ENCODE measurements at regions not wholly inside any gene's neighbourhood (a gene's known extent, or its start where the extent isn't known, plus 50 kb on each side); places are given as distances from the start of the nearest gene placed in this dataset.

GRCh38 chr1:184806296-184806721 is 51.7 kb upstream of the EDEM3 start:
- no peak overlapping the region for H3K18ac ChIP-seq (ENCODE audit: extremely low read depth, low read length)
- no peaks in the 10 kb centered on the region for H3K9me3 ChIP-seq (ENCODE audit: insufficient read depth in 2 of 2, low read depth in 1 of 2, low read length in 1 of 2)
- no peaks in the 10 kb centered on the region for H3K79me1 ChIP-seq (ENCODE audit: low read depth, low read length)
- no peak overlapping the region for H3K4me2 ChIP-seq (ENCODE audit: insufficient read depth in 1 of 2, low read depth in 2 of 2, low read length in 2 of 2)
- H3K36me3 ChIP-seq (ENCODE audit: control insufficient read depth in 2 of 4, insufficient read depth in 4 of 4, low read length in 3 of 4) = no peaks in the 10 kb centered on the region; a peak in 1 of 8 replicates
- H2BK12ac ChIP-seq (ENCODE audit: low read depth, low read length) = no peak overlapping the region
- no peak overlapping the region for H2BK120ac ChIP-seq (replicated peaks; ENCODE audit: low read depth, low read length)
- no peaks in the 10 kb centered on the region for H3K4me1 ChIP-seq (replicated peaks in 1 of 4; ENCODE audit: control insufficient read depth in 3 of 4, insufficient read depth in 4 of 4, low read length in 3 of 4)
- H3K56ac ChIP-seq (replicated peaks; ENCODE audit: insufficient read length, low read depth, low read length) = no peak overlapping the region
- no peak overlapping the region for H3K4me3 ChIP-seq (ENCODE audit: extremely low read depth in 1 of 4, insufficient read depth in 2 of 4, low read depth in 3 of 4, low read length in 4 of 4)
- H3K23ac ChIP-seq (ENCODE audit: insufficient read length) = no peak overlapping the region
- WGBS, 2 experiments (ENCODE audit: extremely low coverage in 1 of 2, insufficient coverage in 1 of 2, insufficient read length in 1 of 2, insufficient replicate concordance in 2 of 2, low coverage in 1 of 2, low lambda C conversion rate in 2 of 2, missing lambda C conversion rate in 1 of 2) = 89% methylated on average over 5 of the region's 5 CpGs; no CpG with 5 or more reads in 1 of the 2 experiments
- H2BK20ac ChIP-seq (ENCODE audit: low read length) = no peak overlapping the region
- no peaks in the 10 kb centered on the region for H3K23me2 ChIP-seq (ENCODE audit: low read depth, low read length)
- no peaks in the 10 kb centered on the region for H3K79me2 ChIP-seq (ENCODE audit: control insufficient read depth in 1 of 2, insufficient read depth in 2 of 2, low read length in 2 of 2)
- no peak for DNase-seq (ENCODE audit: low read depth in 1 of 2, low spot score in 2 of 2)
- no peak overlapping the region for H4K5ac ChIP-seq (ENCODE audit: insufficient read length, low read depth, low read length)
- H3K9ac ChIP-seq (replicated peaks in 1 of 4; ENCODE audit: extremely low read depth in 1 of 4, low read depth in 3 of 4, low read length in 3 of 4) = no peak overlapping the region
- no peak overlapping the region for H4K91ac ChIP-seq (replicated peaks; ENCODE audit: insufficient read length, low read length)
- H3K27ac ChIP-seq (ENCODE audit: low read depth, low read length) = no peak overlapping the region
- H3K27me3 ChIP-seq (replicated peaks in 1 of 4; ENCODE audit: control insufficient read depth in 3 of 4, extremely low read depth in 1 of 4, insufficient read depth in 3 of 4, low read length in 3 of 4) = no peaks in the 10 kb centered on the region
- no peaks in the 10 kb centered on the region for H4K20me1 ChIP-seq (replicated peaks in 1 of 2; ENCODE audit: control insufficient read depth in 1 of 2, insufficient read depth in 2 of 2, low read length in 2 of 2)
- no peak for FAIRE-seq
- no peak overlapping the region for H2BK15ac ChIP-seq (ENCODE audit: low read length)
- no peak overlapping the region for H3K4ac ChIP-seq (replicated peaks; ENCODE audit: insufficient read length, low read depth, low read length)
- no peak overlapping the region for H2AFZ ChIP-seq (ENCODE audit: low read length)
- H4K8ac ChIP-seq (ENCODE audit: extremely low read depth, insufficient read depth, low read length) = no peak overlapping the region
- POLR2A ChIA-PET (ENCODE audit: partially characterized antibody) = no interaction called here
- CTCF ChIA-PET (ENCODE audit: partially characterized antibody) = interaction anchor here (0.6 to 5.4 kb wide), 25 partner anchors 10 to 875 kb away, joined by 3 to 99 read pairs (median 6); partner anchors contain the start of gene NIBAN1
- no peak overlapping the region for H2AK5ac ChIP-seq (ENCODE audit: low read depth, low read length)
- H3K14ac ChIP-seq (ENCODE audit: insufficient read length) = no peak overlapping the region
- no peak overlapping the region for H2BK5ac ChIP-seq (ENCODE audit: low read depth, low read length)
- no peak for TF ChIP-seq TAF7 (optimal IDR thresholded peaks at IDR 0.05; ENCODE audit: borderline replicate concordance, low read depth, low read length)
- no peak for TF ChIP-seq TAF1 (IDR thresholded peaks at IDR 0.05; ENCODE audit: low read depth, low read length)
- TF ChIP-seq TCF12 (IDR thresholded peaks at IDR 0.05; ENCODE audit: low read depth, low read length) = no peak
- TF ChIP-seq CBX5 (IDR thresholded peaks at IDR 0.05; ENCODE audit: low read depth, low read length) = no peak
- no peak for TF ChIP-seq CBX8 (IDR thresholded peaks at IDR 0.05; ENCODE audit: borderline replicate concordance, low read depth, low read length)
- TF ChIP-seq RFX5 (IDR thresholded peaks at IDR 0.05; ENCODE audit: borderline replicate concordance, low read depth, low read length) = no peak
- TF ChIP-seq KDM1A (IDR thresholded peaks at IDR 0.05; ENCODE audit: borderline replicate concordance, low read length) = no peak
- TF ChIP-seq SIN3A (conservative IDR thresholded peaks at IDR 0.05 in 1 of 2, IDR thresholded peaks at IDR 0.05 in 1 of 2; ENCODE audit: low read depth in 1 of 2, low read length in 2 of 2) = no peak
- TF ChIP-seq SAP30 (IDR thresholded peaks at IDR 0.05; ENCODE audit: insufficient read depth, insufficient replicate concordance, low read length) = no peak
- no peak for TF ChIP-seq KDM4A (IDR thresholded peaks at IDR 0.05; ENCODE audit: low read depth, low read length, severe bottlenecking)
- no peak for TF ChIP-seq PHF8 (conservative IDR thresholded peaks at IDR 0.05; ENCODE audit: low read depth, low read length)
- TF ChIP-seq SUZ12 (IDR thresholded peaks at IDR 0.05; ENCODE audit: low read length) = no peak
- no peak for TF ChIP-seq GABPA (IDR thresholded peaks at IDR 0.05; ENCODE audit: borderline replicate concordance, insufficient read depth, low read length)
